ENCODE measurements at regions not wholly inside any gene's neighbourhood (a gene's known extent, or its start where the extent isn't known, plus 50 kb on each side); places are given as distances from the start of the nearest gene placed in this dataset.

DNA sequence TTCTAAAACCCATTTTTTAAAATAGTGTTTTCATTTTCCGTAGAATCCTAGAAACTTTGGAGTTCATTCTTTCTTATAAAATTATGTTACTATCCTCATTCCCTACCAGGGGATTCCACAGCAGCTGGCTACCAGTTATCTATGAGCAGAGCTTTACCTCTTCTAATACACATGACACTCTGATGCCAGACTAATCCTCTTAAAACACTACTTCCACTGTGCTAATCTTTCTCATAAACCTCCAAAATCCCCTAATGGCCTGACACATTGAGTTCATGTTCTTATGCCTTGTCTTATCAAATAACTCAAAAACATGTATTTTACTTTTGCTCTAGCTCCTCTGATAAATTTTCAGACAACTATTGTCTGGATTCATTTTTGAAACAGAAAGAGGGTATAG, 633.6 kb upstream of the FTMT start:
- TF ChIP-seq, protein P1, sequence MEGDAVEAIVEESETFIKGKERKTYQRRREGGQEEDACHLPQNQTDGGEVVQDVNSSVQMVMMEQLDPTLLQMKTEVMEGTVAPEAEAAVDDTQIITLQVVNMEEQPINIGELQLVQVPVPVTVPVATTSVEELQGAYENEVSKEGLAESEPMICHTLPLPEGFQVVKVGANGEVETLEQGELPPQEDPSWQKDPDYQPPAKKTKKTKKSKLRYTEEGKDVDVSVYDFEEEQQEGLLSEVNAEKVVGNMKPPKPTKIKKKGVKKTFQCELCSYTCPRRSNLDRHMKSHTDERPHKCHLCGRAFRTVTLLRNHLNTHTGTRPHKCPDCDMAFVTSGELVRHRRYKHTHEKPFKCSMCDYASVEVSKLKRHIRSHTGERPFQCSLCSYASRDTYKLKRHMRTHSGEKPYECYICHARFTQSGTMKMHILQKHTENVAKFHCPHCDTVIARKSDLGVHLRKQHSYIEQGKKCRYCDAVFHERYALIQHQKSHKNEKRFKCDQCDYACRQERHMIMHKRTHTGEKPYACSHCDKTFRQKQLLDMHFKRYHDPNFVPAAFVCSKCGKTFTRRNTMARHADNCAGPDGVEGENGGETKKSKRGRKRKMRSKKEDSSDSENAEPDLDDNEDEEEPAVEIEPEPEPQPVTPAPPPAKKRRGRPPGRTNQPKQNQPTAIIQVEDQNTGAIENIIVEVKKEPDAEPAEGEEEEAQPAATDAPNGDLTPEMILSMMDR (IDR thresholded peaks at IDR 0.05; ENCODE audit: extremely low read depth, missing control alignments), result no peak
- DNase-seq (ENCODE audit: low spot score), result no peak

DNA sequence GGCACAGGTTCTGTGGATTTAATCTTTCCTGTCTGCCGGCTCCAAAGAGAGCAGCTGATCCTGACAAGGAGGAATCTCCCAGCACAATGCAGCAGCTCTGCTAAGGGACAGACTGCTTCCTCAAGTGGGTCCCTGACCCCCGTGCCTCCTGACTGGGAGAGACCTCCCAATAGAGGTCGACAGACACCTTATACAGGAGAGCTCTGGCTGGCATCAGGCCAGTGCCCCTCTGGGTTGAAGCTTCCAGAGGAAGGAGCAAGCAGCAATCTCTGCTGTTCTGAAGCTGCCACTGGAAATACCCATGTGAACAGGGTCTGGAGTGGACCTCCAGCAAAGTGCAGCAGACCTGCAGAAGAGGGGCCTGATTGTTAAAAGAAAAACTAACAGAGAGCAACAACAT, 630.2 kb upstream of the FTMT start:
- DNase-seq (ENCODE audit: low spot score), result no peak
- TF ChIP-seq, protein P1 (IDR thresholded peaks at IDR 0.05; ENCODE audit: extremely low read depth, missing control alignments), result no peak

DNA sequence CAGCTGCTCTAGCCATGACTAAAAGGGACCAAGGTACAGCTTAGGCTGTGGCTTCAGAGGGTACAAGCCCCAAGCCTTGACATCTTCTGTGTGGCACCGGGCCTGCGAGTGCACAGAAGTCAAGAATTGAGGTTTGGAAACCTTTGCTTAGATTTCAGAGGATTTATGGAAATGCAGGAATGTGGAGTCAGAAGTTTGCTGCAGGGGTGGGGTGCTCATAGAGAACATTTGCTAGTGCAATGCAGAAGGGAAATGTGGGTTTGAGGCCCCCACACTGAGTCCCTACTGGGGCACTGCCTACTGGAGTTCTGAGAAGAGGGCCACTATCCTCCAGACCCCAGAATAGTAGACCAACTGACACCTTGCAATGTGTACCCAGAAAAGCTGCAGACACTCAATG, 624.9 kb upstream of the FTMT start:
- DNase-seq (ENCODE audit: low spot score), result no peak
- TF ChIP-seq, protein P1 (IDR thresholded peaks at IDR 0.05; ENCODE audit: extremely low read depth, missing control alignments), result no peak

DNA sequence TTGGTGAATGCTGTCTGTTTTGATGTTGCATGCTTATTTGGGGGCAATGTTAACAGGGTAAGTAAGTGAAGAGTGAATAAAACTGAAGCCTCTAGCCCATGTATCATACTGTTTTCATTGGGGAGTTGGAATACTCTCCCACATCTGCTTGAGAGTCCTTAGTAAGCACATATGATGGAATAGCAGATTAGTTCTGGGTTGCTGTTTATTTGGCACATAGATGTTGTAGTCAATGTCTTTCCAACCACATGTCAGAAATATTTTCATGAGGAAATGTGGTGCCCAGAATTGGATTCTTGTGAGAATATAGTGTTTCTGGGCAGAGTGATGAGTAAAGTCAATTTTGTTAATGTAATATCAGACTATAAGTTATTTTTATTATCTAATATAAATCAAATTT, 611.7 kb upstream of the FTMT start:
- no peak for DNase-seq (ENCODE audit: low spot score)
- TF ChIP-seq, protein P1 (IDR thresholded peaks at IDR 0.05; ENCODE audit: extremely low read depth, missing control alignments), result no peak

DNA sequence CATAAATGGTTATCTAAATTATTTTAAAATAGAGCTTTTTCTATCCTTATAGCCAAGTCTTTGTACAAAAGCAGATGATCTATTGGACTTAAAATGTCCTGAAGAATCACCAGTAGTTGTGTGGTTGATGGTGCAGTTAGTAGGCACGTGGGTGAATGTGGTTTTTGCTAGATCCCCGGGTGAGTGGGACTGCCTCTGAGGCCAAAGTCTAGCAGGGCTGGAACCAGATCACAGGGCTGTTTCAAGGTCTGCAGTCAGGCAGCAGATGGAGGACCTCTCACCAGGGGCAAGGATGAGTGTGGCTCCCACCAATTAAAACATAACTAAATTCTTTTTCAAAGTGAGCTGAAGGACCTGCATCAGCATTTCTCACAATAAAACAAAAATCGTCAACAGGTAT, 604.7 kb upstream of the FTMT start:
- no peak for DNase-seq (ENCODE audit: low spot score)
- TF ChIP-seq, protein P1 (IDR thresholded peaks at IDR 0.05; ENCODE audit: extremely low read depth, missing control alignments), result no peak

DNA sequence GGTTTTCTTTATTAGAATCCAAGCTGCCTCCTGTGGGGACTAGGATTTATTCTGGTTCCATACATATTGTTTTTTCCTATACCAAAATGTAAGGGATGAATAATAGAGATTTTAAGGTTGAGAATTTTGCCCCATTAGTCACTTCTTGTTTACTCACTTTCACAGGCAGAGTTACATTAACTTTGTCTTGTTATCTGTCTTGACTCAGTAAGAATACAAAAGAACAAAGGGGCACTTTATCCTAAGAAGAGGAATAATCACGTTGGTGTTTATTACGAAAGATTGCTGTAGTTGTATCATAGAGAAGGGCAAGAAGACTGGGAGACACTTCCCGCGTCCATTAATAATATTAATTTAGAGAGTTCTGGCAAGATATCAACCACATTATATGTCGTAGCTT, 599.7 kb upstream of the FTMT start:
- TF ChIP-seq, protein P1 (IDR thresholded peaks at IDR 0.05; ENCODE audit: extremely low read depth, missing control alignments), result no peak
- no peak for DNase-seq (ENCODE audit: low spot score)

DNA sequence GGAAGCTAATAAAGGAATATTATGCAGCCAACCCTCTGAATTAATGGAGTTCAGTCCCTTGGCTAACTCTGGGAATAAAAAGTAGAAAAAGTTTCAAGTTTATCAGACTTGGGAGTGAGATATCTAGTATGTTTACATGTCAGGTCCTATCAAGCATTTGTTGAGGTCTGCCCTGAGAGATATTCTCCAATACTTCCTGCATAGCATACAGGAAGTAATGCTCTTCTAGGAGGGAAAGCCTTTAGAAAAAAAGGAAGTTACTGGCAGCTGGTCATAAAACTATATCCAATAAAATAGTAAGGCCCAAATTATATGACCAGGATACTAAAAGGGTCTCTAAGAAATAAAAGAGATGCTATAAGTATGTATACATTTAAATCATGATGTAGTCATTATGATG, 594.1 kb upstream of the FTMT start:
- TF ChIP-seq, protein P1 (IDR thresholded peaks at IDR 0.05; ENCODE audit: extremely low read depth, missing control alignments), result no peak
- DNase-seq (ENCODE audit: low spot score), result no peak

All from GM20000 (cell line).